Keratinocyte (primary cell): ENCODE measurements at regions not wholly inside any gene's neighbourhood (a gene's known extent, or its start where the extent isn't known, plus 50 kb on each side); places are given as distances from the start of the nearest gene placed in this dataset.

ENCODE experiments used
- DNase-seq: peaks from one replicate; pipeline ENCODE4 v3.0.0-alpha.2; 2011; ENCODE audit warnings: low read depth, missing footprints, low spot score
- FAIRE-seq: peaks from 2 replicates; lab custom pipeline; 2011; peaks lifted over from hg19 to GRCh38; lab: Jason Lieb, UNC
- H2AFZ ChIP-seq: 2 replicates; pipeline ENCODE4 v1.6.0; 2012; ENCODE audit warnings: low read length, control low read depth, inconsistent platforms; ENCODE audit not compliant: control insufficient read depth
- H3K27ac ChIP-seq: 2 replicates; pipeline ENCODE4 v1.5.1; 2011; ENCODE audit warnings: low read length; ENCODE audit not compliant: control insufficient read depth, insufficient read depth
- H3K27me3 ChIP-seq: 3 replicates; pipeline ENCODE4 v1.6.0; 2011; ENCODE audit warnings: low read length; ENCODE audit not compliant: control insufficient read depth, insufficient read depth; ENCODE audit errors: extremely low read depth
- H3K36me3 ChIP-seq, 2 experiments: 2 replicates in 1 of 2; 3 replicates in 1 of 2; pipeline ENCODE4 v1.5.1; 2011; ENCODE audit warnings: low read length in 2 of 2, mild to moderate bottlenecking in 1 of 2; ENCODE audit not compliant: control insufficient read depth in 2 of 2, insufficient read depth in 2 of 2; ENCODE audit errors: extremely low read depth in 1 of 2
- H3K4me1 ChIP-seq: 3 replicates; pipeline ENCODE4 v1.5.1; 2011; ENCODE audit warnings: low read length; ENCODE audit not compliant: control insufficient read depth, insufficient read depth; ENCODE audit errors: extremely low read depth
- H3K4me2 ChIP-seq: 3 replicates; pipeline ENCODE4 v1.6.0; 2011; ENCODE audit warnings: low read depth, low read length; ENCODE audit not compliant: control insufficient read depth, insufficient read depth; ENCODE audit errors: extremely low read depth
- H3K4me3 ChIP-seq, 3 experiments: fragments of 200-600 bp in 1 of 3; sonication (generic) in 1 of 3; 2 replicates in 2 of 3; 3 replicates in 1 of 3; pipeline ENCODE4 v1.5.1; 2011 to 2016; ENCODE audit warnings: low read length in 3 of 3, mild to moderate bottlenecking in 3 of 3, control low read depth in 2 of 3, inconsistent platforms in 1 of 3, low read depth in 1 of 3, mixed read lengths in 1 of 3, mixed run types in 1 of 3, moderate library complexity in 1 of 3; ENCODE audit not compliant: control insufficient read depth in 2 of 3, insufficient read depth in 2 of 3; ENCODE audit errors: extremely low read depth in 1 of 3
- H3K79me2 ChIP-seq: 2 replicates; pipeline ENCODE4 v1.6.0; 2012; ENCODE audit warnings: low read length; ENCODE audit not compliant: control insufficient read depth, insufficient read depth
- H3K9ac ChIP-seq: 3 replicates; pipeline ENCODE4 v1.6.0; 2011; ENCODE audit warnings: low read length; ENCODE audit not compliant: control insufficient read depth, insufficient read depth; ENCODE audit errors: extremely low read depth
- H3K9me1 ChIP-seq: 3 replicates; pipeline ENCODE4 v1.6.0; 2011; ENCODE audit warnings: low read length; ENCODE audit not compliant: control insufficient read depth, insufficient read depth; ENCODE audit errors: extremely low read depth
- H3K9me3 ChIP-seq: 2 replicates; pipeline ENCODE4 v1.5.1; 2012; ENCODE audit warnings: low read depth, low read length; ENCODE audit not compliant: control insufficient read depth
- H4K20me1 ChIP-seq: 3 replicates; pipeline ENCODE4 v1.6.0; 2011; ENCODE audit warnings: low read length; ENCODE audit not compliant: control insufficient read depth, insufficient read depth; ENCODE audit errors: extremely low read depth
- EZH2 ChIP-seq: IDR thresholded peaks from one replicate; pipeline ENCODE4 v1.6.1; 2012; ENCODE audit warnings: inconsistent platforms, mild to moderate bottlenecking, low read length, moderate library complexity
- dilution Hi-C: fragments of 300-500 bp; cut with MboI; formaldehyde crosslinking; loops from one replicate; pipeline ENCODE4 v1.7.0; 2020; ENCODE audit warnings: low sequenced_read_pairs; ENCODE audit not compliant: extremely low pct_ligation_motif_present
- TF ChIP-seq, protein P1 (sequence below), 3 experiments: IDR thresholded peaks in 1 of 3; conservative IDR thresholded peaks in 1 of 3; optimal IDR thresholded peaks in 1 of 3; 2 replicates in 2 of 3; 3 replicates in 1 of 3; pipeline versions ENCODE3 to v1.5.1; 2011; ENCODE audit warnings: low read length in 3 of 3, mild to moderate bottlenecking in 3 of 3, moderate library complexity in 2 of 3, control low read depth in 1 of 3, inconsistent platforms in 1 of 3; ENCODE audit not compliant: insufficient read depth in 2 of 3; ENCODE audit errors: extremely low read depth in 1 of 3

DNA sequence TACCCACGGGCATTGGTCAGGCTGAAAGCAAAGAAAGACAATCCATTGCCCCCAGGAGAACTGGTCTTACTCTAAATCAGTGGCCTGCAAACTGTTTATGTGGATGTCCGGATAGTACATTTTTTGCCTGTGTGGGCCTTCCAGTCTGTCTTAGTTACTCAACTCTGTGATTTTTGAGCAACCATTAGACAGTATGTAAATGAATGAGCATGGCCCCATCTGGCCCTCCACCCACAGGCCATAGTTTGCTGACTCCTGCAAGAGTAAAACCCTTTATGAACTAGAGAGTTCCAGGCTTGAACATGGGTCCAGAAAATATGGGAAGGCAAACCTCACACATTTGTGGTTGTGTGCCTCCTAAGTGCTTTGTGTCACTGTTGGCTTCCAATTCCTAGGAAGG, 55.7 kb upstream of the CYP1B1 start:
- Histone ChIP-seq H4K20me1 (no peaks in the 10 kb centered on the region), H2AFZ (no peak overlapping the region), H3K4me1 (no peaks in the 10 kb centered on the region), H3K4me2 (no peak overlapping the region), H3K27ac (no peak overlapping the region), H3K9ac (no peak overlapping the region), H3K79me2 (no peaks in the 10 kb centered on the region), H3K9me3 (no peaks in the 10 kb centered on the region), H3K9me1 (no peaks in the 10 kb centered on the region), H3K27me3 (no peaks in the 10 kb centered on the region), H3K4me3 (no peak overlapping the region), H3K36me3 (no peaks in the 10 kb centered on the region)
- FAIRE-seq (no peak), DNase-seq (no peak)
- TF ChIP-seq, protein P1, sequence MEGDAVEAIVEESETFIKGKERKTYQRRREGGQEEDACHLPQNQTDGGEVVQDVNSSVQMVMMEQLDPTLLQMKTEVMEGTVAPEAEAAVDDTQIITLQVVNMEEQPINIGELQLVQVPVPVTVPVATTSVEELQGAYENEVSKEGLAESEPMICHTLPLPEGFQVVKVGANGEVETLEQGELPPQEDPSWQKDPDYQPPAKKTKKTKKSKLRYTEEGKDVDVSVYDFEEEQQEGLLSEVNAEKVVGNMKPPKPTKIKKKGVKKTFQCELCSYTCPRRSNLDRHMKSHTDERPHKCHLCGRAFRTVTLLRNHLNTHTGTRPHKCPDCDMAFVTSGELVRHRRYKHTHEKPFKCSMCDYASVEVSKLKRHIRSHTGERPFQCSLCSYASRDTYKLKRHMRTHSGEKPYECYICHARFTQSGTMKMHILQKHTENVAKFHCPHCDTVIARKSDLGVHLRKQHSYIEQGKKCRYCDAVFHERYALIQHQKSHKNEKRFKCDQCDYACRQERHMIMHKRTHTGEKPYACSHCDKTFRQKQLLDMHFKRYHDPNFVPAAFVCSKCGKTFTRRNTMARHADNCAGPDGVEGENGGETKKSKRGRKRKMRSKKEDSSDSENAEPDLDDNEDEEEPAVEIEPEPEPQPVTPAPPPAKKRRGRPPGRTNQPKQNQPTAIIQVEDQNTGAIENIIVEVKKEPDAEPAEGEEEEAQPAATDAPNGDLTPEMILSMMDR (optimal IDR thresholded peaks at IDR 0.05 in 1 of 3, IDR thresholded peaks at IDR 0.05 in 1 of 3, conservative IDR thresholded peaks at IDR 0.05 in 1 of 3; ENCODE audit: extremely low read depth in 1 of 3, insufficient read depth in 2 of 3, low read length in 3 of 3) = no peak
- no peak for TF ChIP-seq EZH2
- dilution Hi-C loops = no loop called here

DNA sequence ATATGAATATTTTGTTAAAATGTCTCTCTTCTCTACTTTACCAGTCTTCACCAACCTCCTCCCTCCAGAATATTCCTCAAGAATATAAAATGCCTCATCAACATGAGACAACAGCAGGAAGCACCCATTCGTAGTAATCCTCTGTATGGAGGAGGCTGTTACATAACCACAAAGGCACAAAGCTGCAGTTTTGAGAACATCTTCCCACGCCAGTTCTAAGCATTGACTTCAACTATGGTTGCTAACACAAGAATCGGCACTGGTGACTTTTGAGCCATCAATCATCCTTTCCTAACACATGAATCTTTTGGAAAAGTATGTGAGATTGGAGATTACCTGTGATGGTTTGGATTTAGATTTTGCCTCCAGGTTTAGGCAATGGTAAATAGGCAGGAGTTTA, 54.9 kb upstream of the CYP1B1 start:
- Histone ChIP-seq H3K27me3 (no peaks in the 10 kb centered on the region), H3K36me3 (no peaks in the 10 kb centered on the region), H3K9me1 (no peaks in the 10 kb centered on the region), H3K4me1 (no peaks in the 10 kb centered on the region), H3K4me3 (no peak overlapping the region), H3K9me3 (peaks cover 2% of the 10 kb centered on the region), H3K27ac (no peak overlapping the region), H3K79me2 (no peaks in the 10 kb centered on the region), H3K9ac (no peak overlapping the region), H2AFZ (no peak overlapping the region), H3K4me2 (no peak overlapping the region), H4K20me1 (no peaks in the 10 kb centered on the region)
- no peak for FAIRE-seq
- no peak for DNase-seq
- TF ChIP-seq, protein P1 (optimal IDR thresholded peaks at IDR 0.05 in 1 of 3, IDR thresholded peaks at IDR 0.05 in 1 of 3, conservative IDR thresholded peaks at IDR 0.05 in 1 of 3; ENCODE audit: extremely low read depth in 1 of 3, insufficient read depth in 2 of 3, low read length in 3 of 3) = no peak
- no peak for TF ChIP-seq EZH2
- dilution Hi-C loops = no loop called here
